ENCODE measurements at regions not wholly inside any gene's neighbourhood (a gene's known extent, or its start where the extent isn't known, plus 50 kb on each side); places are given as distances from the start of the nearest gene placed in this dataset.
"Not testable (repeated sequence)": the region's sequence is repeated elsewhere in the genome, so short reads cannot be mapped to it uniquely, and the experiment has no call there.

GRCh38 chr13:61358599-61358998 is 57.0 kb downstream of the PCDH20 start:
- DNase-seq (ENCODE audit: low read depth in 2 of 2), result no peak

GRCh38 chr13:61350341-61350740 is 65.3 kb downstream of the PCDH20 start:
- DNase-seq (ENCODE audit: low read depth in 2 of 2), result no peak

GRCh38 chr13:61339054-61339621 is 76.5 kb downstream of the PCDH20 start:
- DNase-seq (ENCODE audit: low read depth in 2 of 2), result no peak

GRCh38 chr13:61316647-61317046 is 99.0 kb downstream of the PCDH20 start:
- DNase-seq (ENCODE audit: low read depth in 2 of 2), result no peak

- DNase-seq (ENCODE audit: low read depth in 2 of 2), result no peak
These were observed 121.0 kb downstream of the PCDH20 start for GRCh38 chr13:61294467-61295191.

GRCh38 chr13:61286148-61286745 is 129.4 kb downstream of the PCDH20 start:
- DNase-seq (ENCODE audit: low read depth in 2 of 2), result no peak

GRCh38 chr13:61277586-61278276 is 137.9 kb downstream of the PCDH20 start:
- no peak for DNase-seq (ENCODE audit: low read depth in 2 of 2)

- DNase-seq (ENCODE audit: low read depth in 2 of 2), result no peak
These were observed 138.6 kb downstream of the PCDH20 start for GRCh38 chr13:61277088-61277487.

GRCh38 chr13:61276401-61276800 is 139.2 kb downstream of the PCDH20 start:
- no peak for DNase-seq (ENCODE audit: low read depth in 2 of 2)

- DNase-seq (ENCODE audit: low read depth in 2 of 2), result no peak
These were observed 139.9 kb downstream of the PCDH20 start for GRCh38 chr13:61275736-61276135.

GRCh38 chr13:61275251-61275650 is 140.4 kb downstream of the PCDH20 start:
- DNase-seq (ENCODE audit: low read depth in 2 of 2), result no peak

GRCh38 chr13:61266896-61267295 is 148.8 kb downstream of the PCDH20 start:
- DNase-seq (ENCODE audit: low read depth in 2 of 2), result not testable (repeated sequence)

- no peak for DNase-seq (ENCODE audit: low read depth in 2 of 2)
These were observed 153.7 kb downstream of the PCDH20 start for GRCh38 chr13:61261746-61262472.

- DNase-seq (ENCODE audit: low read depth in 2 of 2), result no peak
These were observed 157.5 kb downstream of the PCDH20 start for GRCh38 chr13:61258185-61258584.

GRCh38 chr13:61255040-61255796 is 160.4 kb downstream of the PCDH20 start:
- no peak for DNase-seq (ENCODE audit: low read depth in 2 of 2)

- DNase-seq (ENCODE audit: low read depth in 2 of 2), result no peak
These were observed 162.4 kb downstream of the PCDH20 start for GRCh38 chr13:61253105-61253877.

- DNase-seq (ENCODE audit: low read depth in 2 of 2), result no peak
These were observed 163.4 kb downstream of the PCDH20 start for GRCh38 chr13:61252213-61252612.

GRCh38 chr13:61247149-61247936 is 168.3 kb downstream of the PCDH20 start:
- no peak for DNase-seq (ENCODE audit: low read depth in 2 of 2)

GRCh38 chr13:61246351-61246750 is 169.3 kb downstream of the PCDH20 start:
- DNase-seq (ENCODE audit: low read depth in 2 of 2), result no peak

GRCh38 chr13:61215601-61216000 is 200.0 kb downstream of the PCDH20 start:
- DNase-seq (ENCODE audit: low read depth in 2 of 2), result no peak

Data from stimulated activated CD4-positive, alpha-beta T cell treated with anti-CD3 and anti-CD28 coated beads, Interleukin-15, amount 100 ng/mL, for 48 hours (primary cell).